Sigmoid colon (tissue), 6 donors: ENCODE measurements at regions not wholly inside any gene's neighbourhood (a gene's known extent, or its start where the extent isn't known, plus 50 kb on each side); places are given as distances from the start of the nearest gene placed in this dataset.

Experiments used
- DNase-seq: peaks from one replicate; pipeline ENCODE4 v3.0.0-alpha.2; 2019
- H3K27ac ChIP-seq, 4 donors: fragments of 200-600 bp; sonication (generic); one replicate each; pipeline ENCODE4 v1.5.1; 2016 to 2019; ENCODE audit warnings: mild to moderate bottlenecking in 1 of 4
- H3K27me3 ChIP-seq, 3 donors: fragments of 200-600 bp; sonication (generic); one replicate each; pipeline ENCODE4 v1.5.1; 2019; ENCODE audit warnings: mild to moderate bottlenecking in 1 of 3
- H3K36me3 ChIP-seq, 4 donors: fragments of 200-600 bp; sonication (generic); one replicate each; pipeline ENCODE4 v1.5.1; 2016 to 2019
- H3K4me1 ChIP-seq, 4 donors: fragments of 200-600 bp; sonication (generic); one replicate each; pipeline ENCODE4 v1.5.1; 2017 to 2019
- H3K4me3 ChIP-seq, 4 donors: fragments of 200-600 bp; sonication (generic); one replicate each; pipeline ENCODE4 v1.5.1; 2017 to 2019; ENCODE audit warnings: mild to moderate bottlenecking in 2 of 4, moderate library complexity in 1 of 4
- H3K9me3 ChIP-seq, 4 donors: fragments of 200-600 bp in 3 of 4; sonication (generic) in 3 of 4; one replicate each; pipeline versions ENCODE4 v1.5.1 to v1.6.1; 2013 to 2019
- CTCF ChIP-seq, 4 experiments: fragments of 450-650 bp in 3 of 4; fragments of 200-600 bp in 1 of 4; IDR thresholded peaks; one replicate each; pipeline ENCODE4 v1.5.1; 2016 to 2019; ENCODE audit warnings: antibody characterized with exemption in 4 of 4, mild to moderate bottlenecking in 3 of 4, moderate library complexity in 2 of 4
- EP300 ChIP-seq, 4 donors: sonication (generic); formaldehyde crosslinking; IDR thresholded peaks; one replicate each; pipeline ENCODE4 v1.6.1; 2017; ENCODE audit warnings: antibody characterized with exemption in 4 of 4
- POLR2A ChIP-seq, 2 donors: fragments of 450-650 bp; IDR thresholded peaks; one replicate each; pipeline ENCODE4 v1.6.1; 2016; ENCODE audit warnings: antibody characterized with exemption in 2 of 2, mild to moderate bottlenecking in 2 of 2, moderate library complexity in 2 of 2
- POLR2AphosphoS5 ChIP-seq, 4 donors: sonication (generic); formaldehyde crosslinking; IDR thresholded peaks; one replicate each; pipeline ENCODE4 v1.6.1; 2017; ENCODE audit warnings: antibody characterized with exemption in 4 of 4
- WGBS, 2 donors: extraction: QIAGEN DNeasy Blood & Tissue Kit; methylation state at CpG; one replicate each; pipeline ENCODE4 v1.1.7; 2013; 5-methylcytosine and 5-hydroxymethylcytosine counted together
- intact Hi-C: fragments of 100-400 bp; cut with DNase I; formaldehyde crosslinking; loops from one replicate; pipeline ENCODE4 v1.15.1; 2023
- donor health status: healthy with polysubstance abuse.
- donor health status: healthy.

- TF ChIP-seq POLR2AphosphoS5 (IDR thresholded peaks at IDR 0.05) (no peak), CTCF (IDR thresholded peaks at IDR 0.05) (no peak), EP300 (IDR thresholded peaks at IDR 0.05) (no peak), POLR2A (IDR thresholded peaks at IDR 0.05) (no peak)
- Histone ChIP-seq H3K9me3 (no peaks in the 10 kb centered on the region), H3K36me3 (no peaks in the 10 kb centered on the region), H3K4me3 (no peak overlapping the region), H3K27ac (no peak overlapping the region), H3K4me1 (no peaks in the 10 kb centered on the region), H3K27me3 (peaks cover 3 to 79% (median 44%) of the 10 kb centered on the region in 3 donors)
- intact Hi-C loops = no loop called here
- WGBS, 2 donors = 65 to 70% methylated on average over 20 of the region's 20 CpGs
- DNase-seq = no peak
Observed at GRCh38 chr21:32955311-32956060, 70.2 kb upstream of the OLIG2 start.

GRCh38 chr21:32956061-32956656 lies 69.6 kb upstream of the OLIG2 start:
- H3K4me3 ChIP-seq = no peak overlapping the region
- DNase-seq = no peak
- TF ChIP-seq POLR2A (IDR thresholded peaks at IDR 0.05) = no peak
- no peak for TF ChIP-seq EP300 (IDR thresholded peaks at IDR 0.05)
- TF ChIP-seq POLR2AphosphoS5 (IDR thresholded peaks at IDR 0.05) = no peak
- TF ChIP-seq CTCF (IDR thresholded peaks at IDR 0.05) = no peak
- intact Hi-C loops = no loop called here
- H3K4me1 ChIP-seq = no peaks in the 10 kb centered on the region
- no peak overlapping the region for H3K27ac ChIP-seq
- 60 to 68% methylated on average over 10 of the region's 10 CpGs for WGBS, 2 donors
- no peaks in the 10 kb centered on the region for H3K9me3 ChIP-seq
- no peaks in the 10 kb centered on the region for H3K36me3 ChIP-seq
- peaks cover 3 to 77% (median 44%) of the 10 kb centered on the region in 3 donors for H3K27me3 ChIP-seq

GRCh38 chr21:32957545-32957944 lies 68.2 kb upstream of the OLIG2 start:
- no peak for DNase-seq
- Histone ChIP-seq H3K9me3 (no peaks in the 10 kb centered on the region), H3K27me3 (peaks cover 3 to 87% (median 44%) of the 10 kb centered on the region in 3 donors), H3K36me3 (no peaks in the 10 kb centered on the region), H3K27ac (no peak overlapping the region), H3K4me1 (no peaks in the 10 kb centered on the region), H3K4me3 (no peak overlapping the region)
- intact Hi-C loops = no loop called here
- WGBS, 2 donors = 74 to 78% methylated on average over 8 of the region's 8 CpGs
- TF ChIP-seq POLR2AphosphoS5 (IDR thresholded peaks at IDR 0.05) = no peak
- TF ChIP-seq EP300 (IDR thresholded peaks at IDR 0.05) = no peak
- TF ChIP-seq POLR2A (IDR thresholded peaks at IDR 0.05) = no peak
- TF ChIP-seq CTCF (IDR thresholded peaks at IDR 0.05) = no peak

GRCh38 chr21:32958288-32959002 lies 67.3 kb upstream of the OLIG2 start:
- peaks cover 3 to 92% (median 39%) of the 10 kb centered on the region in 3 donors for H3K27me3 ChIP-seq
- TF ChIP-seq CTCF (IDR thresholded peaks at IDR 0.05) (no peak), POLR2A (IDR thresholded peaks at IDR 0.05) (no peak), EP300 (IDR thresholded peaks at IDR 0.05) (no peak), POLR2AphosphoS5 (IDR thresholded peaks at IDR 0.05) (no peak)

More at GRCh38 chr21:32958288-32959002, 67.3 kb upstream of the OLIG2 start:
- intact Hi-C loops = no loop called here
- Histone ChIP-seq H3K27ac (no peak overlapping the region), H3K9me3 (no peaks in the 10 kb centered on the region), H3K4me3 (no peak overlapping the region), H3K36me3 (no peaks in the 10 kb centered on the region), H3K4me1 (no peaks in the 10 kb centered on the region)
- DNase-seq = no peak
- WGBS, 2 donors = 67 to 70% methylated on average over 6 of the region's 6 CpGs
